ENCODE measurements at regions not wholly inside any gene's neighbourhood (a gene's known extent, or its start where the extent isn't known, plus 50 kb on each side); places are given as distances from the start of the nearest gene placed in this dataset.

GRCh38 chr14:86777963-86778602, 1214.9 kb downstream of the GALC start:
- TF ChIP-seq POLR2A (IDR thresholded peaks at IDR 0.05; ENCODE audit: low read depth, low read length), result no peak
- no peak for TF ChIP-seq STAT3 (IDR thresholded peaks at IDR 0.05; ENCODE audit: low read depth, low read length)
- TF ChIP-seq, protein P1, sequence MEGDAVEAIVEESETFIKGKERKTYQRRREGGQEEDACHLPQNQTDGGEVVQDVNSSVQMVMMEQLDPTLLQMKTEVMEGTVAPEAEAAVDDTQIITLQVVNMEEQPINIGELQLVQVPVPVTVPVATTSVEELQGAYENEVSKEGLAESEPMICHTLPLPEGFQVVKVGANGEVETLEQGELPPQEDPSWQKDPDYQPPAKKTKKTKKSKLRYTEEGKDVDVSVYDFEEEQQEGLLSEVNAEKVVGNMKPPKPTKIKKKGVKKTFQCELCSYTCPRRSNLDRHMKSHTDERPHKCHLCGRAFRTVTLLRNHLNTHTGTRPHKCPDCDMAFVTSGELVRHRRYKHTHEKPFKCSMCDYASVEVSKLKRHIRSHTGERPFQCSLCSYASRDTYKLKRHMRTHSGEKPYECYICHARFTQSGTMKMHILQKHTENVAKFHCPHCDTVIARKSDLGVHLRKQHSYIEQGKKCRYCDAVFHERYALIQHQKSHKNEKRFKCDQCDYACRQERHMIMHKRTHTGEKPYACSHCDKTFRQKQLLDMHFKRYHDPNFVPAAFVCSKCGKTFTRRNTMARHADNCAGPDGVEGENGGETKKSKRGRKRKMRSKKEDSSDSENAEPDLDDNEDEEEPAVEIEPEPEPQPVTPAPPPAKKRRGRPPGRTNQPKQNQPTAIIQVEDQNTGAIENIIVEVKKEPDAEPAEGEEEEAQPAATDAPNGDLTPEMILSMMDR (IDR thresholded peaks at IDR 0.05 in 2 of 3, conservative IDR thresholded peaks at IDR 0.05 in 1 of 3; ENCODE audit: control insufficient read depth in 2 of 3, extremely low read depth in 1 of 3, insufficient read depth in 1 of 3, low read depth in 3 of 3, low read length in 3 of 3), result no peak
